BE2C (cell line): ENCODE measurements at regions not wholly inside any gene's neighbourhood (a gene's known extent, or its start where the extent isn't known, plus 50 kb on each side); places are given as distances from the start of the nearest gene placed in this dataset.

Experiments
- DNase-seq: peaks from one replicate; pipeline ENCODE4 v3.0.0-alpha.2; 2020
- H3K27me3 ChIP-seq: fragments of 250-450 bp; sonication (Bioruptor Pico); 2 replicates; pipeline ENCODE4 v1.5.1; 2020; ENCODE audit warnings: mild to moderate bottlenecking
- H3K36me3 ChIP-seq: fragments of 250-450 bp; sonication (Bioruptor Pico); 2 replicates; pipeline ENCODE4 v1.5.1; 2020; ENCODE audit warnings: mild to moderate bottlenecking
- H3K4me1 ChIP-seq: fragments of 250-450 bp; sonication (Bioruptor Pico); 2 replicates; pipeline ENCODE4 v1.5.1; 2020
- H3K4me3 ChIP-seq: 2 replicates; pipeline ENCODE4 v1.5.1; 2011; ENCODE audit warnings: low read depth, low read length
- H3K9me3 ChIP-seq: fragments of 250-450 bp; sonication (Bioruptor Pico); 2 replicates; pipeline ENCODE4 v1.5.1; 2020
- TF ChIP-seq, protein P1 (sequence below): IDR thresholded peaks from 2 replicates; pipeline ENCODE4 v1.5.1; 2012; ENCODE audit warnings: mild to moderate bottlenecking, low read depth, low read length

DNA sequence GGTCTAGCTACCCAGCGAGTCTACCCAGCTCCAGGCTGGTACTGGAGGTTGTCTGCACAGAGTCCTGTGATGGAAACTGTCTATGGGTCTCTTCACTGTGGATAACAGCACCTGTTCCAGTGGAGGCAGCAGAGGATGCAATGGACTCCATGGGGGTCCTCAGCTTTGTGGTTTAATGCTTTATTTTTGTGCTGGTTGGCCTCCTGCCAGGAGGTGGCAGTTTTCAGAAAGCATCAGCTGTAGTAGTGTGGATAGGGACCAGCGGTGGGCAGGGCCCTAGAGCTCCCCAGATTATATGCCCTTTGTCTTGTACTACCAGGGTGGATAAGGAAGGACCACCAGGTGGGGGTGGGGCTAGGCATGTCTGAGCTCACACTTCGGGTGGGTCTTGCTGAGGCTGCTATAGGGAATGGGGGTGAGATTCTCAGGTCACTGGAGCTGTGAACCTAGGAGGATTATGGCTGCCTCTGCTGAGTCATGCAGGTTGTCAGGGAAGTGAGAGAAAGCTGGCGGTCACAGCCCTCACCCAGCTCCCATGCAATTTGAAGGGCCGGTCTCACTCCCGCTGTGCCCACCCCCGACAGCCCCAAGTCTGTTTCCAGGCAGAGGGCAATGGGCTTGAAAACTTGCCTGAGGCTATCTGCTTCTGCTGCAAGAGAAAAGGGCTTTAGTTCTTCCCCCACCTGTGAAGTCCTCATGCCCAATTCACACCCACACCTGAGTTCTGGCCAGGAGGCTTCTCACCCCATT lies 397.1 kb downstream of the TLE1 start:
- Histone ChIP-seq H3K4me3 (no peak overlapping the region), H3K4me1 (0 out of 2 replicates have a peak, but pooled peaks cover 4% of the 10 kb centered on the region), H3K36me3 (no peaks in the 10 kb centered on the region), H3K27me3 (no peaks in the 10 kb centered on the region), H3K9me3 (no peaks in the 10 kb centered on the region)
- no peak for DNase-seq
- TF ChIP-seq, protein P1, sequence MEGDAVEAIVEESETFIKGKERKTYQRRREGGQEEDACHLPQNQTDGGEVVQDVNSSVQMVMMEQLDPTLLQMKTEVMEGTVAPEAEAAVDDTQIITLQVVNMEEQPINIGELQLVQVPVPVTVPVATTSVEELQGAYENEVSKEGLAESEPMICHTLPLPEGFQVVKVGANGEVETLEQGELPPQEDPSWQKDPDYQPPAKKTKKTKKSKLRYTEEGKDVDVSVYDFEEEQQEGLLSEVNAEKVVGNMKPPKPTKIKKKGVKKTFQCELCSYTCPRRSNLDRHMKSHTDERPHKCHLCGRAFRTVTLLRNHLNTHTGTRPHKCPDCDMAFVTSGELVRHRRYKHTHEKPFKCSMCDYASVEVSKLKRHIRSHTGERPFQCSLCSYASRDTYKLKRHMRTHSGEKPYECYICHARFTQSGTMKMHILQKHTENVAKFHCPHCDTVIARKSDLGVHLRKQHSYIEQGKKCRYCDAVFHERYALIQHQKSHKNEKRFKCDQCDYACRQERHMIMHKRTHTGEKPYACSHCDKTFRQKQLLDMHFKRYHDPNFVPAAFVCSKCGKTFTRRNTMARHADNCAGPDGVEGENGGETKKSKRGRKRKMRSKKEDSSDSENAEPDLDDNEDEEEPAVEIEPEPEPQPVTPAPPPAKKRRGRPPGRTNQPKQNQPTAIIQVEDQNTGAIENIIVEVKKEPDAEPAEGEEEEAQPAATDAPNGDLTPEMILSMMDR: no peak

DNA sequence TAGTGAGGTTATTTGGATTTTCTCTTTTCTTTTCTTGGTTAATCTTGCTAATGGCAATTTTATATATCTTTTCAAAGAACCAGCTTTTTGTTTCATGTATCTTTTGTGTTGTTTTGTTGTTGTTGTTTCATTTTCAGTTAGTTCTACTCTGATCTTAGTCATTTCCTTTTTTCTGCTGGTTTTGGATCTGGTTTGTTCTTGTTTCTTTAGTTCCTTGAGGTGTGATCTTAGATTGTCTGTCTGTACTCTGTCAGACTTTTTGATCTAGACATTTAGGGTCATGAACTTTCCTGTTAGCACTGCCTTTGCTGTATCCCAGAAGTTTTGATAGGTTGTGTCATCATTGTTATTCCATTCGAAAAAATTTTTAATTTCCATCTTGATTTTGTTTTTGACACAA lies 399.7 kb downstream of the TLE1 start:
- H3K4me1 ChIP-seq: 0 out of 2 replicates have a peak, but pooled peaks cover 4% of the 10 kb centered on the region
- H3K36me3 ChIP-seq: no peaks in the 10 kb centered on the region
- no peak overlapping the region for H3K4me3 ChIP-seq
- TF ChIP-seq, protein P1: no peak
- no peak for DNase-seq
- no peaks in the 10 kb centered on the region for H3K9me3 ChIP-seq
- no peaks in the 10 kb centered on the region for H3K27me3 ChIP-seq

GRCh38 chr9:81268048-81268447 lies 421.3 kb downstream of the TLE1 start:
- TF ChIP-seq, protein P1: no peak

DNA sequence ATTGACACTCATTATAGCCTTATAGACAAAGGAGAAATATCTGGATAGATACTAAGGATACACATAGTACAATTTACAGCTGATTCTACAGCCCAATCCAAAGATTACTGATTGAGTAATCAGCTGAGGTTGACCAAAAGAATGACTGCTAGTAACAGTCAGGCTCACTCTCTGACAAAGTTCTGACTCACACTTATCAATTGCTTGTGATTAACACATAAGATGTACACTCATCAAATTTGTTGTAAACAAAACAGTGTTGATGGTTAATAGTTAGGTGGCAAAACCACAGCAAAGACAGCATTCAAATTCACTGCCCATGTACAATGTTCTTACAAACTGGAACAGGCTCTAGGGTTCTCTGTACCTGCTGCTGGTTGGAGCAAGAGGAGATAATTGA lies 422.7 kb downstream of the TLE1 start:
- no peaks in the 10 kb centered on the region for H3K9me3 ChIP-seq
- TF ChIP-seq, protein P1: no peak
- no peak for DNase-seq

More at GRCh38 chr9:81268048-81268447, 421.3 kb downstream of the TLE1 start:
- no peaks in the 10 kb centered on the region for H3K9me3 ChIP-seq
- no peaks in the 10 kb centered on the region for H3K36me3 ChIP-seq
- peaks cover 6% of the 10 kb centered on the region for H3K4me1 ChIP-seq
- no peaks in the 10 kb centered on the region for H3K27me3 ChIP-seq
- H3K4me3 ChIP-seq: no peak overlapping the region
- DNase-seq: no peak

DNA sequence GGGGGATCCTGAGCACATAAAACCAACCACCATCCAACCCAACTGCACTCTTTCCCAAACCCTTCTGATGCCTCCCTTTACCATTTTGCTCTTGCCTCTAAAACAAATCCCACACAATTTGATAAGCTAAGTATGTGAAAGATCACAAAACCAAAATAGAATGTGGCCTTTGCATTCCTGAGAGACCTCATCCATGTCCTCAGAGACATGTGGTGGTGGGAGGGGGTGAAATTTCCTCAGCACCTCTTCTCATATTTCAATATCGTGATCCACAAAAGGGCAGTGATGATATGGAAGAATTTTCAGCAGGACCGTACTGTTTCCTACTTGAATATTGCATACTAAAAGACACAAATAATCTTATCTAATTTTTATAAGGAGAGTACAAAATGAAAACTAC lies 423.3 kb downstream of the TLE1 start:
- H3K9me3 ChIP-seq: no peaks in the 10 kb centered on the region
- no peak for DNase-seq
- TF ChIP-seq, protein P1: no peak
- peaks cover 6% of the 10 kb centered on the region for H3K4me1 ChIP-seq
- no peak overlapping the region for H3K4me3 ChIP-seq
- H3K36me3 ChIP-seq: no peaks in the 10 kb centered on the region
- H3K27me3 ChIP-seq: no peaks in the 10 kb centered on the region

More for the DNA sequence above, 422.7 kb downstream of the TLE1 start:
- Histone ChIP-seq H3K4me3 (no peak overlapping the region), H3K27me3 (no peaks in the 10 kb centered on the region), H3K4me1 (peaks cover 6% of the 10 kb centered on the region), H3K36me3 (no peaks in the 10 kb centered on the region)

DNA sequence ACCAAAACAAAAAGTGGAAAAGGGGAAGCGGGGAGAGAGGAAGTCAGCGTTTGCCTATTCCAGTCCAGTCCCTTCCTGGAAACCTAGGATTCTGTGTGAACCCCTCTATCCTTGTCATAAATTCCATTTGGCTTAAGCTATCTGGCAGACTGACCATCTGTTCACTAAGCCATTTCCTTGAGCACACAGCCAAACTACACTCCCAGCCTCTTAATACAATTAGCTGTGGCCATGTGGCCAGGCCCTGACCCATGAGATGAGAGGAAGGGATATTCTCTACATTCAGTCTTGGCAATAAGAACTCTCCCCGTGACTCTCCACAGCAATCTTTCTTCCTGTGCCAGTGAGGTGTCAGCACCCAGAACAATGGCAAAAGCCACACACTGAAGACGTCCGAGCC lies 424.8 kb downstream of the TLE1 start:
- TF ChIP-seq, protein P1: no peak
- no peaks in the 10 kb centered on the region for H3K36me3 ChIP-seq
- peak; percentile 58 for DNase-seq

More for the DNA sequence above, 424.8 kb downstream of the TLE1 start:
- Histone ChIP-seq H3K27me3 (no peaks in the 10 kb centered on the region), H3K4me1 (peaks cover 6% of the 10 kb centered on the region), H3K4me3 (no peak overlapping the region), H3K9me3 (no peaks in the 10 kb centered on the region)
